ENCODE measurements at regions not wholly inside any gene's neighbourhood (a gene's known extent, or its start where the extent isn't known, plus 50 kb on each side); places are given as distances from the start of the nearest gene placed in this dataset.

DNA sequence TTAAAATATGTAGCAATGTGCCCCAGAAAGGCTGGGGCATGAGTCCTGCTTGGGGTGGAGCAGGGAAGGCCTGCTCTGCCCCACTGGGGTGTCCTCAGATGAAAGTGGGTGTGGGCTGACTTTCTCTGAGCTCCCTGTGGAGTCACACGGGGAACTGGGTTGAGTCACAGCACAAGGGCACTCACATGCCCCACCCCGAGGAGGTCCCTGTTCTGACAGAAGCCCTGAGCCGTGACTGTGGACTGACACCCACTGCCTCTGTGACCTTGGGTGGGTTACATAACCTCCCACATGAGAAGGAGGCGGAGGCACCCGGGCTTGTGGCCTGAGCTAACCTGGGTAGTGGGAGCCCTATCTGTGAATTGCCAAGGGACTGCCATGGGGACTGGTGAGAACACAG lies 52.5 kb upstream of the TINAGL1 start:
- Histone ChIP-seq H3K56ac (ENCODE audit: extremely low read depth, insufficient read depth, low read length) (no peak overlapping the region), H3K9me3 (ENCODE audit: control insufficient read depth, insufficient read depth, low read length) (peaks cover 3% of the 10 kb centered on the region; the same call in 1 of the 2 replicates), H2BK5ac (ENCODE audit: low read depth, low read length, poor library complexity, severe bottlenecking) (no peak overlapping the region), H3K36me3 (ENCODE audit: control insufficient read depth, insufficient read depth, low read length) (no peaks in the 10 kb centered on the region), H3K9ac (ENCODE audit: low read depth, low read length) (no peak overlapping the region), H2BK15ac (ENCODE audit: low read depth, low read length) (no peak overlapping the region), H2AK9ac (replicated peaks; ENCODE audit: low read depth, low read length, poor library complexity) (no peak overlapping the region), H3K9me1 (ENCODE audit: insufficient read depth, low read length) (no peaks in the 10 kb centered on the region), H4K5ac (ENCODE audit: low read depth, low read length) (no peak overlapping the region), H2AK5ac (ENCODE audit: low read depth, low read length) (no peak overlapping the region), H4K8ac (ENCODE audit: low read depth in 2 of 2, low read length in 2 of 2) (no peak overlapping the region), H3K18ac (ENCODE audit: low read depth, low read length) (no peak overlapping the region), H3K14ac (replicated peaks; ENCODE audit: low read depth, low read length) (no peak overlapping the region), H3K27ac (ENCODE audit: insufficient read depth, low read length) (no peak overlapping the region), H2AFZ (replicated peaks; ENCODE audit: low read length, poor library complexity) (no peak overlapping the region), H3K79me1 (ENCODE audit: low read depth in 1 of 2, low read length in 2 of 2) (no peaks in the 10 kb centered on the region), H3K23ac (ENCODE audit: low read depth, low read length) (no peak overlapping the region), H3K4ac (ENCODE audit: low read depth, low read length) (no peak overlapping the region), H3K27me3 (ENCODE audit: control insufficient read depth, insufficient read depth, low read length) (peaks cover 33% of the 10 kb centered on the region), H4K91ac (ENCODE audit: insufficient read depth, low read depth, low read length) (no peak overlapping the region), H3K4me1 (ENCODE audit: control insufficient read depth, insufficient read depth, low read length) (no peaks in the 10 kb centered on the region), H4K20me1 (ENCODE audit: insufficient read depth, low read length) (no peaks in the 10 kb centered on the region), H2BK120ac (ENCODE audit: low read depth, low read length) (no peak overlapping the region), H3K4me2 (ENCODE audit: low read depth, low read length) (no peak overlapping the region), H2BK20ac (ENCODE audit: low read depth, low read length) (no peak overlapping the region), H3K4me3 (ENCODE audit: insufficient read depth, low read depth, low read length) (no peak overlapping the region)
- ChIA-PET POLR2A (ENCODE audit: unreplicated experiment) (no interaction called here), CTCF (no interaction called here)
- ATAC-seq (ENCODE audit: low read depth) (no peak), DNase-seq (no peak)
- dilution Hi-C loops (cut with HindIII; ENCODE audit: low sequenced_read_pairs, unreplicated experiment) = no loop called here
- in situ Hi-C loops (cut with MboI; ENCODE audit: low sequenced_read_pairs) = no loop called here
- intact Hi-C loops (cut with micrococcal nuclease) = no loop called here
- TF ChIP-seq MXI1 (IDR thresholded peaks at IDR 0.05; ENCODE audit: borderline replicate concordance, low read depth, low read length) = no peak
- TF ChIP-seq BHLHE40 (IDR thresholded peaks at IDR 0.05; ENCODE audit: low read depth, low read length) = no peak
- no peak for TF ChIP-seq NFE2L2 (IDR thresholded peaks at IDR 0.05; ENCODE audit: low read depth, low read length)
- TF ChIP-seq SMC3 (IDR thresholded peaks at IDR 0.05; ENCODE audit: low read depth, low read length) = no peak
- TF ChIP-seq, protein P1, sequence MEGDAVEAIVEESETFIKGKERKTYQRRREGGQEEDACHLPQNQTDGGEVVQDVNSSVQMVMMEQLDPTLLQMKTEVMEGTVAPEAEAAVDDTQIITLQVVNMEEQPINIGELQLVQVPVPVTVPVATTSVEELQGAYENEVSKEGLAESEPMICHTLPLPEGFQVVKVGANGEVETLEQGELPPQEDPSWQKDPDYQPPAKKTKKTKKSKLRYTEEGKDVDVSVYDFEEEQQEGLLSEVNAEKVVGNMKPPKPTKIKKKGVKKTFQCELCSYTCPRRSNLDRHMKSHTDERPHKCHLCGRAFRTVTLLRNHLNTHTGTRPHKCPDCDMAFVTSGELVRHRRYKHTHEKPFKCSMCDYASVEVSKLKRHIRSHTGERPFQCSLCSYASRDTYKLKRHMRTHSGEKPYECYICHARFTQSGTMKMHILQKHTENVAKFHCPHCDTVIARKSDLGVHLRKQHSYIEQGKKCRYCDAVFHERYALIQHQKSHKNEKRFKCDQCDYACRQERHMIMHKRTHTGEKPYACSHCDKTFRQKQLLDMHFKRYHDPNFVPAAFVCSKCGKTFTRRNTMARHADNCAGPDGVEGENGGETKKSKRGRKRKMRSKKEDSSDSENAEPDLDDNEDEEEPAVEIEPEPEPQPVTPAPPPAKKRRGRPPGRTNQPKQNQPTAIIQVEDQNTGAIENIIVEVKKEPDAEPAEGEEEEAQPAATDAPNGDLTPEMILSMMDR (conservative IDR thresholded peaks at IDR 0.05; ENCODE audit: low read depth, low read length) = no peak
- TF ChIP-seq, protein P2, sequence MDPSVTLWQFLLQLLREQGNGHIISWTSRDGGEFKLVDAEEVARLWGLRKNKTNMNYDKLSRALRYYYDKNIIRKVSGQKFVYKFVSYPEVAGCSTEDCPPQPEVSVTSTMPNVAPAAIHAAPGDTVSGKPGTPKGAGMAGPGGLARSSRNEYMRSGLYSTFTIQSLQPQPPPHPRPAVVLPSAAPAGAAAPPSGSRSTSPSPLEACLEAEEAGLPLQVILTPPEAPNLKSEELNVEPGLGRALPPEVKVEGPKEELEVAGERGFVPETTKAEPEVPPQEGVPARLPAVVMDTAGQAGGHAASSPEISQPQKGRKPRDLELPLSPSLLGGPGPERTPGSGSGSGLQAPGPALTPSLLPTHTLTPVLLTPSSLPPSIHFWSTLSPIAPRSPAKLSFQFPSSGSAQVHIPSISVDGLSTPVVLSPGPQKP (IDR thresholded peaks at IDR 0.05; ENCODE audit: borderline replicate concordance, low read depth, low read length) = no peak
- no peak for TF ChIP-seq RCOR1 (IDR thresholded peaks at IDR 0.05; ENCODE audit: insufficient replicate concordance, low read length)
- no peak for TF ChIP-seq POLR2A (IDR thresholded peaks at IDR 0.05; ENCODE audit: low read depth, low read length)
- TF ChIP-seq FOS (IDR thresholded peaks at IDR 0.05; ENCODE audit: low read depth, low read length) = no peak
- TF ChIP-seq CEBPB (IDR thresholded peaks at IDR 0.05; ENCODE audit: low read depth, low read length) = no peak
- no peak for TF ChIP-seq MAFK (IDR thresholded peaks at IDR 0.05; ENCODE audit: low read depth, low read length)
- no peak for TF ChIP-seq MAZ (IDR thresholded peaks at IDR 0.05; ENCODE audit: borderline replicate concordance, low read depth, low read length)
- TF ChIP-seq RAD21 (IDR thresholded peaks at IDR 0.05; ENCODE audit: low read length) = no peak
- no peak for TF ChIP-seq RFX5 (IDR thresholded peaks at IDR 0.05; ENCODE audit: low read depth, low read length)
- no peak for TF ChIP-seq CHD1 (IDR thresholded peaks at IDR 0.05; ENCODE audit: low read depth, low read length)
- BruUV-seq (replicated peaks) = no TSS peak
- WGBS, 2 experiments (ENCODE audit: extremely low coverage in 2 of 2, insufficient read length in 1 of 2) = 40% methylated on average over 1 of the region's 5 CpGs; no CpG with 5 or more reads in 1 of the 2 experiments
